ENCODE measurements at regions not wholly inside any gene's neighbourhood (a gene's known extent, or its start where the extent isn't known, plus 50 kb on each side); places are given as distances from the start of the nearest gene placed in this dataset.

GRCh38 chr12:85523197-85523596 lies 243.2 kb downstream of the ALX1 start:
- TF ChIP-seq CTCF (conservative IDR thresholded peaks at IDR 0.05; ENCODE audit: low read length) (no peak), EZH2phosphoT487 (IDR thresholded peaks at IDR 0.05; ENCODE audit: borderline replicate concordance, low read depth, low read length) (no peak)

All from OCI-LY7 (cell line).